ENCODE measurements at regions not wholly inside any gene's neighbourhood (a gene's known extent, or its start where the extent isn't known, plus 50 kb on each side); places are given as distances from the start of the nearest gene placed in this dataset.
A peak's percentile ranks its signal among the peaks of the same experiment; 100 is the strongest.
"Not testable (repeated sequence)": the region's sequence is repeated elsewhere in the genome, so short reads cannot be mapped to it uniquely, and the experiment has no call there.

- DNase-seq: no peak
Observed at GRCh38 chr4:81375745-81376144, 96.0 kb downstream of the RASGEF1B start.

DNA sequence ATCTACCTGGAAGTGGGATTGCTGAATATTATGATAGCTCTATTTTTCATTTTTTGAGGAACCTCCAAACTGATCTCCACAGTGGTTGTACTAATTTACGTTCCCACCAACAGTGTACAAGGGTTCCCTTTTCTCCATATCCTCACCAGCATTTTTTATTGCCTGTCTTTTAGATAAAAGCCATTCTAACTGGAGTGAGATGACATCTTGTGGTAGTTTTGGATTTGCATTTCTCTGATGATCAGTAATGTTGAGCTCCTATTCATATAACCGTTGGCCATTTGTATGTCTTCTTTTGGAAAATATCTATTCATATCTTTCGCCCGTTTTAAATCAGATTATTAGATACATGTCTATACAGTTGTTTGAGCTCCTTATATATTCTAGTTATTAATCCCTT is 101.8 kb downstream of the RASGEF1B start:
- DNase-seq: no peak

GRCh38 chr4:81366779-81367178 is 104.9 kb downstream of the RASGEF1B start:
- no peak for DNase-seq

DNA sequence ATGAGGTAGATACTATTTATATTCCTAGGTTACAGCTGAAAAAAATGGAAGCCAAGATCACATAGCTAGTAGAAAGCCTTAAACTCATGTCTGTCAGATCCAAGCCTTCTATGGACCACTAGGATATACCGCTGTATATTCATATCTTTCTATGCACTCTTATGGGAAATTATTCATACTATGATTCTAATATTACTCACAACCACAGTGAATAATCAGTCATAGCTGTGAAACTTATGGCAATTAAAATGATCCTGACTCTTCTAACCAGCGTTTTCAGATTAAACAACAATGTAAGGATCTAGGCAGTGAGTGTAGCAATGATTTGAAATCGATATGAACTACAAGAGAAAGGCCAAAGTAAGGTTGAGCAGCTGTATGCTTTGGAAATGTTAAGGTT is 111.0 kb downstream of the RASGEF1B start:
- DNase-seq: no peak

DNA sequence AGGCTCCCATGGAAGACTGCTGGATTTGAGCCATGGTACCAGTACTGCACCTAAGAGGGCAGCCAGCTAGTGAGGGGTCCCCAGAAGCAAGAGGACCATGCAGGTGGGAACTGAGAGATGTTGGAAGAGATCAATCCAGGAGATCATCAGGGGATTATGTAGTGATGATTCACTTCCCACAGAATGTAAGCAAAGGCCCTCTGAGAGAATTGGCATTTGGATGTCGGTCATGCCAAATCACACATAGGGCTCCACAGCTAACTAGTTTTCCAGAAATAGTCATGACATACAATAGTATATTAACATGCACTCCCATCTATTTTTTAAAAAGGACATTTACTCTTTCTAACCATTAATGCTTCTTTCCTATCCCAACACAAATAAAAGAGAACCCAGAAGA is 112.5 kb downstream of the RASGEF1B start:
- DNase-seq: no peak

DNA sequence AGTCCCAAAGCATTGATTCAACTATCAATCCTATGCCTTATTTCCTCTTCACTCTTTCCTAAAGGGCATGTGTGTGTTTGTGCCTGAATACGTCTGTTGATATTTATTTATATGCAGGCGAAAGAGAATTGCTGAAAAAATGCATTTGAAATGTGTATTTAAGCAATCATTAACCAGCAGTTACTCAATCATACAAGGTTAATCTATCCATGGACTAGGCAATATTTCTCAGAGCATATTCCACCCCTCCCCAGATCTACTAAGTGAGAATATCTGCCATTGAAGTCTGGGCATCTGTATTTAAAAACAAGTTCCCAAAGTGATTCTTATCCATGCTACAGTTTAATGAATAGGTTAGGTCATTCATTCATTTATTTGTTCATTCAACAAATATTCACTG is 113.6 kb downstream of the RASGEF1B start:
- DNase-seq: no peak

DNA sequence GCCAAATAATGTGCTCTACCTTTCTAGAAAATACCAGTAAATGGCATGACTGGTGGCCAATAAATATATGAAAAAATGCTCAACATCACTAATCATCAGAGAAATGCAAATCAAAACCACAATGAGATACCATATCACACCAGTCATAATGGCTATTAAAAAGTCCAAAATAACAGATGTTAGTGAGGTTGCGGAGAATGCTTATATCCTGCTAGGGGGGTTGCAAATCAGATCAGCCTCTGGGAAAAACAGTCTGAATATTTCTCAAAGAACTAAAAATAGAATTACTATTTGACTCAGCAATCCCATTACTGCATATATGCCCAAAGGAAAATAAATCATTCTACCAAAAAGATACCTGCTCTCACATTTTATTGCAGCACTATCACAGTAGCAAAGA is 115.1 kb downstream of the RASGEF1B start:
- DNase-seq: no peak

DNA sequence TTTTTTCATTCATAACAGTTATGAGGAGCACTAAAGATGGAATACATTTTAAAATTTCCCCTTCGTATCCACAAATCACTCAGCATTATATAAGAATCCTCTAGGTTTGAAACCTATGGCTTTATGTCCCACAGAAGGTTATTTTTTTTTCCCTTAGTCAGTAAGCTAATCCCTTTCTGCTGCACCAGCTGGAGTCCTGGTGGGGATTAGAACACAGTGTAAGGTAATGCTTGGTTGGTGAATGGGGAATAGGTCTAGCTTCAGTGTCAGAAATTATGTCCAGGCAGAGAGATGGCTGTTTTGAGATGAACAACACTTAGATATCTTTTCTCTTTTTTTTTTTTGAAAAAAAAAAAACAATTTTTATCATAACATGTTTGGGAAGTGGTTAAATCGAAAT is 116.6 kb downstream of the RASGEF1B start:
- no peak for DNase-seq

DNA sequence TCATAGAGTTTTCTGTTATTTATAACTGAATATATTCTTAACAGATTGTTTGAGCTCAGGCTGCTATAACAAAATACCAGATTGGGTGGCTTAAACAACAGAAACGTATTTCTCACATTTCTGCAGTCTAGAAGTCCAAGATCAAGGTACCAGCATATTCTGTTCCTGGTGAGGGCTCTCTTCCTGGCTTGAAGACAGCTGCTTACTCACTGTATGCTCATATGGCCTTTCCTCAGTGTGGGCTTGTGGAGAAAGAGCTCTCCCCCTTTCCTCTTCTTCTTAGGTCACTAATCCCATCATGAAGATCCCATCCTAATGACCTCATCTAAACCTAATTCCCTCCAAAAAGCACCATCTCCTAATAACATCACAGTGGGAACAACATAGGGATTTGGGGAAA is 117.8 kb downstream of the RASGEF1B start:
- DNase-seq: no peak

- DNase-seq: no peak
Observed at GRCh38 chr4:81352446-81352835, 119.3 kb downstream of the RASGEF1B start.

DNA sequence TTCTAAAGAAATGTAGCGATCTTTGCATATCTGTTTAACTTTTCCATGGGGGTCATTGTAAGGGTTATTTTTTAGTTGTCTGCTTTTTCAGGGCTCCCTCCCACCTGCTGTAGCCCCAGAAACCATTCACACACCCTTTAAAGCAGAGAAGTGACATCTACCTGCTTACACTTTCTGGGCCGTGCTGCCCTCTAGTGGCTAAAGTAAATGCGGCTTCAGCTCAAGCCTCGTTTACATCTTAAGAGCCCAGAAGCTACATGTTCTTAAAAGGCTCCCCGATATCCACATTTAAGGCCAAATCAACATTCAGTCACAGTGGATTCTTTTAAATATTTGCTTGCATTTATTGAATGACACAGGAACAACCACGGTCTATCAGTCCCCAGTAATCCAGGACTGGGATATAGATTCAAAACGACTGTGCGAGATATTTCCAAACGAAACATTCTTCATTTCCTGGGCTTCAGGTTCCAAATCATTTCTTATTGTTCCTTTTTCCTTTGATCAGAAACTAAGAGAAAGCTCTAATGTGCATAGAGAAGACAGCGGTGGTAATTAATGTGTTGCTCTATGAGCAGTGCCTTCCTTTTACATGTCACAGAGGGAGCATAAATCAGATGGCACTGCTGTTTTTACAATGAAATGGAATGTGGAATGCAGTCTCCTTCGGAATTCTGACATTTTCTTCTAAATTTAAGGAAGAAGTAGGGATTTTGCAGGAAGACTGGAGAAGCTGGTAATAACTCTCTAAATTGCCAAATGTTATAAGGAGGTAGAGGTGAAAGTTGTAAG is 119.9 kb downstream of the RASGEF1B start:
- peak; percentile 40 for DNase-seq

GRCh38 chr4:81350040-81350439 is 121.7 kb downstream of the RASGEF1B start:
- DNase-seq: no peak

GRCh38 chr4:81348778-81349094 is 123.0 kb downstream of the RASGEF1B start:
- no peak for DNase-seq

GRCh38 chr4:81348086-81348777 is 123.5 kb downstream of the RASGEF1B start:
- DNase-seq: no peak

- DNase-seq: no peak
Observed at GRCh38 chr4:81346719-81347118, 125.0 kb downstream of the RASGEF1B start.

GRCh38 chr4:81343536-81343935 is 128.2 kb downstream of the RASGEF1B start:
- no peak for DNase-seq

GRCh38 chr4:81343046-81343445 is 128.0 kb upstream of the PRKG2 start:
- DNase-seq: no peak

- no peak for DNase-seq
Observed at GRCh38 chr4:81337211-81337610, 122.2 kb upstream of the PRKG2 start.

- no peak for DNase-seq
Observed at GRCh38 chr4:81335122-81335912, 120.3 kb upstream of the PRKG2 start.

- DNase-seq: no peak
Observed at GRCh38 chr4:81330018-81330417, 115.0 kb upstream of the PRKG2 start.

- no peak for DNase-seq
Observed at GRCh38 chr4:81326581-81326980, 111.6 kb upstream of the PRKG2 start.

DNA sequence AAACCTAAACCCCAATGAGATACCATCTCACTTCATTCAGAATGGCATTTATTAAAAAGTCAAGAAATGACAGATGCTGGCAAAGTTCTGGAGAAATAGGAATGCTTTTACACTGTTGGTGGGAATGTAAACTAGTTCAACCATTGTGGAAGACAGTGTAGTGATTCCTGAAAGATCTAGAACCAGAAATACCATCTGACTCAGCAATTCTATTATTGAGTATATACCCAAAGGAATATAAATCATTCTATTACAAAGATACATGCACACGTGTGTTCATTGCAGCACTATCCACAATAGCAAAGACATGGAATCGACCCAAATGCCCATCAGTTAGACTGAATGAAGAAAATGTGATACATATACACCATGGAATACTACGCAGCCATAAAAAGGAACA is 109.6 kb upstream of the PRKG2 start:
- not testable (repeated sequence) for DNase-seq

DNA sequence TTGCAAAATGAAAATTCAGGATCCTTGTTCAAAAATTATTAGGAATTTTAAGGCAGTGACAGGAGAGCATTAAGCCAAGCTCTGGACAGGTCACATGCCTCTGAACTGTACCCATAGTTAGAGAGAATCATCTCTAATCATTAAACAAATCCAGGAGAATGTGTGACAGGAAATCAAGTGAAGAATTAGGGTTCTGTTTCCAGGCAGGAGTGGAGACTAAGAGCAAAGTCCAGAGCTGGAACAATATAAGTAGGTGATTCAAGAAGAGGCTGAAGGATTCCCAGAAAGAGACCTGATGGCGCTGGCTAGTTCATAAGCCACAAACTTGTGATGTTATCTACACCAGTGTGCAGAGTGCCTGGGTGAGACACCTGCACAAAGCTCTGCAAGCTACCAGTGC is 104.6 kb upstream of the PRKG2 start:
- DNase-seq: no peak

- no peak for DNase-seq
Observed at GRCh38 chr4:81314897-81315470, 100.0 kb upstream of the PRKG2 start.

Data from NCI-H1694 (cell line).